Smooth muscle cell (in vitro differentiated cells): ENCODE measurements at regions not wholly inside any gene's neighbourhood (a gene's known extent, or its start where the extent isn't known, plus 50 kb on each side); places are given as distances from the start of the nearest gene placed in this dataset.

Source experiments
- DNase-seq: peaks from one replicate; lab custom pipeline; 2025; ENCODE audit not compliant: unreplicated experiment; lab: John Stamatoyannopoulos, UW
- H2AFZ ChIP-seq: fragments of 200-600 bp; sonication (generic); 2 replicates; pipeline ENCODE4 v1.6.0; 2016; ENCODE audit warnings: antibody characterized with exemption, low read depth, mild to moderate bottlenecking
- H3F3A ChIP-seq: fragments of 200-600 bp; sonication (generic); 2 replicates; pipeline ENCODE4 v1.6.0; 2017; ENCODE audit warnings: antibody characterized with exemption, low read depth
- H3K27ac ChIP-seq: fragments of 200-600 bp; sonication (generic); 2 replicates; pipeline ENCODE4 v1.5.1; 2016; ENCODE audit warnings: low read depth, mild to moderate bottlenecking
- H3K27me3 ChIP-seq: fragments of 200-600 bp; sonication (generic); 2 replicates; pipeline ENCODE4 v1.6.1; 2016; ENCODE audit warnings: low read depth, mild to moderate bottlenecking
- H3K36me3 ChIP-seq: fragments of 200-600 bp; sonication (generic); 2 replicates; pipeline ENCODE4 v1.5.1; 2016; ENCODE audit warnings: low read depth
- H3K4me1 ChIP-seq: fragments of 200-600 bp; sonication (generic); 2 replicates; pipeline ENCODE4 v1.5.1; 2016; ENCODE audit warnings: low read depth
- H3K4me2 ChIP-seq: fragments of 200-600 bp; sonication (generic); 2 replicates; pipeline ENCODE4 v1.6.0; 2016; ENCODE audit warnings: mild to moderate bottlenecking
- H3K4me3 ChIP-seq: fragments of 200-600 bp; sonication (generic); 2 replicates; pipeline ENCODE4 v1.5.1; 2016; ENCODE audit warnings: mild to moderate bottlenecking
- H3K79me2 ChIP-seq: fragments of 200-600 bp; sonication (generic); 2 replicates; pipeline ENCODE4 v1.6.0; 2016; ENCODE audit warnings: low read depth, mild to moderate bottlenecking
- H3K9ac ChIP-seq: fragments of 200-600 bp; sonication (generic); 2 replicates; pipeline ENCODE4 v1.6.0; 2016; ENCODE audit warnings: low read depth
- H3K9me3 ChIP-seq: fragments of 200-600 bp; sonication (generic); replicated peaks from 2 replicates; pipeline ENCODE4 v1.5.1; 2016; ENCODE audit warnings: low read depth
- H4K20me1 ChIP-seq: fragments of 200-600 bp; sonication (generic); 2 replicates; pipeline ENCODE4 v1.6.0; 2016; ENCODE audit warnings: low read depth
- WGBS: methylation state at CpG from one replicate; pipeline ENCODE4 v1.1.7; 2016; ENCODE audit warnings: low lambda C conversion rate; 5-methylcytosine and 5-hydroxymethylcytosine counted together
- TF ChIP-seq, protein P1 (sequence below): fragments of 200-600 bp; sonication (generic); IDR thresholded peaks from 2 replicates; pipeline ENCODE4 v1.5.1; 2017; ENCODE audit warnings: borderline replicate concordance, mild to moderate bottlenecking, antibody characterized with exemption; ENCODE audit not compliant: insufficient read depth, poor library complexity, severe bottlenecking

DNA sequence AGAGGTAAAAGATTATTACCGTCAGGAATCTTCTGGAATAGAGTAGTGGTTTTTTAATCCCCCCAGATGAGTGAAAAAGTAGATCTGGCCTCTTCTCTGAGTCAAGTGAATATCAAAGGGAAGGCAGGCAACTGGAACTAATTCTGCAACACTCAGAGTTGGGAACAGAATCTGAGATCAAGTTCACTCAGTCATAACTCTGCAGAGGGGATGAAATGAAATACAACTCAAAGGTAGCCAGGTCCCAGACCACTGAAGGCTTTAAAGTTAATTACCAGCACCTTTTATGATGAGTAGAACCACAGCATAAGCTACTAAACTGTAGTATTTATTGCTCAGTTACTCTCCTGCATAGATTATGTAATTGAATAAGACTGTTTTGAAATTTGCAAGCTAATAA lies 455.6 kb upstream of the AKR1E2 start:
- H3K36me3 ChIP-seq = no peaks in the 10 kb centered on the region
- no peaks in the 10 kb centered on the region for H3K9me3 ChIP-seq
- no peak overlapping the region for H3K4me3 ChIP-seq
- H3K79me2 ChIP-seq = no peaks in the 10 kb centered on the region
- no peak overlapping the region for H3K9ac ChIP-seq
- WGBS = 24% methylated on average over 1 of the region's 1 CpG
- H3K27ac ChIP-seq = peak overlapping the region; percentile 95
- peak overlapping the region; percentile 19 for H3K4me2 ChIP-seq
- H3K4me1 ChIP-seq = no peaks in the 10 kb centered on the region
- TF ChIP-seq, protein P1, sequence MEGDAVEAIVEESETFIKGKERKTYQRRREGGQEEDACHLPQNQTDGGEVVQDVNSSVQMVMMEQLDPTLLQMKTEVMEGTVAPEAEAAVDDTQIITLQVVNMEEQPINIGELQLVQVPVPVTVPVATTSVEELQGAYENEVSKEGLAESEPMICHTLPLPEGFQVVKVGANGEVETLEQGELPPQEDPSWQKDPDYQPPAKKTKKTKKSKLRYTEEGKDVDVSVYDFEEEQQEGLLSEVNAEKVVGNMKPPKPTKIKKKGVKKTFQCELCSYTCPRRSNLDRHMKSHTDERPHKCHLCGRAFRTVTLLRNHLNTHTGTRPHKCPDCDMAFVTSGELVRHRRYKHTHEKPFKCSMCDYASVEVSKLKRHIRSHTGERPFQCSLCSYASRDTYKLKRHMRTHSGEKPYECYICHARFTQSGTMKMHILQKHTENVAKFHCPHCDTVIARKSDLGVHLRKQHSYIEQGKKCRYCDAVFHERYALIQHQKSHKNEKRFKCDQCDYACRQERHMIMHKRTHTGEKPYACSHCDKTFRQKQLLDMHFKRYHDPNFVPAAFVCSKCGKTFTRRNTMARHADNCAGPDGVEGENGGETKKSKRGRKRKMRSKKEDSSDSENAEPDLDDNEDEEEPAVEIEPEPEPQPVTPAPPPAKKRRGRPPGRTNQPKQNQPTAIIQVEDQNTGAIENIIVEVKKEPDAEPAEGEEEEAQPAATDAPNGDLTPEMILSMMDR = no peak
- peaks cover 6% of the 10 kb centered on the region for H3F3A ChIP-seq
- DNase-seq = no peak
- no peaks in the 10 kb centered on the region for H3K27me3 ChIP-seq
- peak overlapping the region; percentile 9 for H2AFZ ChIP-seq
- H4K20me1 ChIP-seq = no peaks in the 10 kb centered on the region

DNA sequence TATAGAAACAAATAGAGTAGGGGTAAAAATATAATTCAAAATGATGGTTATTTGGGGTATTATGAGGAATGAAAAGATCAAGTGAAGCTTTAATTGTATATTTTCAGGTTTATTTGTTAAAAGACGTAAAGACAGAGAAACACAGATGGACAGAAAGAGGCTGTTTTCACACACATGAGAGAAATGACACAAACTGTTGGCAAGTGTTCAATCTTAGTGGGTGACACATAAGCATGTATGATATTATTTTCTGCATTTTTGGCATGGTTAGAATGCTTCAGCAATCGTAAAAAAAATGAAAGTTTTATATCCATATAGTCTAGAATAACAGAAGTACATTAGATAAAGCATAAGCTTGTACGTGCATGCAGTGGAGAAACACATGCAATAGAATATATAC lies 464.4 kb upstream of the AKR1E2 start:
- H3K27me3 ChIP-seq = no peaks in the 10 kb centered on the region
- no peaks in the 10 kb centered on the region for H3F3A ChIP-seq
- H3K9ac ChIP-seq = no peak overlapping the region
- H2AFZ ChIP-seq = no peak overlapping the region
- no peak overlapping the region for H3K4me2 ChIP-seq
- TF ChIP-seq, protein P1 = no peak
- no peaks in the 10 kb centered on the region for H4K20me1 ChIP-seq
- WGBS = 85% methylated on average over 3 of the region's 3 CpGs
- H3K4me3 ChIP-seq = no peak overlapping the region
- peaks cover 4% of the 10 kb centered on the region for H3K4me1 ChIP-seq
- no peaks in the 10 kb centered on the region for H3K79me2 ChIP-seq
- no peak for DNase-seq
- H3K9me3 ChIP-seq = no peaks in the 10 kb centered on the region
- no peak overlapping the region for H3K27ac ChIP-seq
- H3K36me3 ChIP-seq = no peaks in the 10 kb centered on the region

DNA sequence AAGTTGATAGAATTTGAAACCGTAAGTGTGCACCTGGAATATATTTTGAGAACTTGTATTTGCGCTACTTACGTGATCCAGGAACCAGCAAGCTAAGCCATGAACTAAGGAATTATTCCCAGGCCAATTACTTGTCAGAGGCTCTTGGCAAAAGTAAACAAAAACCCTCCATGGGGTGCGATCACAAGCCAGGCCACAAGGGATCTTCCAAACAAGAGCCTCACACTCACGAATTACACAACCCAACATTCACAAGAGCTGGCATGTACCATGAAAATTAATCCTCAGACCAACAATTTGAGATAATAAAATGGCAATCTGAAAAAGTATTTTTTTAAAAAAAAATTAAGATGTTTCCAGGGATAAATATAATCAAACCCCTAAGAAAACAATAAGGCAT lies 467.0 kb upstream of the AKR1E2 start:
- Histone ChIP-seq H3K4me3 (no peak overlapping the region), H3K79me2 (no peaks in the 10 kb centered on the region), H3K4me2 (no peak overlapping the region), H3K27me3 (no peaks in the 10 kb centered on the region), H3K36me3 (no peaks in the 10 kb centered on the region), H3K9ac (no peak overlapping the region), H3K4me1 (peaks cover 18% of the 10 kb centered on the region), H3K27ac (no peak overlapping the region), H4K20me1 (no peaks in the 10 kb centered on the region), H2AFZ (peak overlapping the region; percentile 34), H3K9me3 (no peaks in the 10 kb centered on the region), H3F3A (peaks cover 11% of the 10 kb centered on the region)
- 76% methylated on average over 5 of the region's 5 CpGs for WGBS
- TF ChIP-seq, protein P1 = no peak
- DNase-seq = no peak

DNA sequence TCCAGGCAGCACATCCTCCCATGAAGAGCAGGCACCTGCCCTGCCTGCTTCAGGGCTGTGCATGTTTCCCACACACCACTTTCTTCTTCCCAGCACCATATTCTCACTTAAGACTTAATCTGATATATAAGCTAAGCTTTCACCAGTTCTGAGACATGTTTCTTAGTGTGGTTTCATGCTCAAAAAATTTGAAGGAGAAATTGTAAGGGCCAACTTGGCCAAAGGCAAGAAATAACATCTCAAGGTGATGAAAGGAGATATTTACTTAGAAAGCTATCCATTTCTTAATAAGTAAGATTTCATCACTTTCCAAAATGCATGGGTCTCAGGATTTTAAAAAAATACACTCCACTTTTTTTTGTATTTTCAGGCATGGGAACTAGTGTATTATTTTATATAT lies 468.1 kb upstream of the AKR1E2 start:
- Histone ChIP-seq H3K79me2 (no peaks in the 10 kb centered on the region), H3K4me1 (peaks cover 27% of the 10 kb centered on the region), H4K20me1 (no peaks in the 10 kb centered on the region), H3K27ac (no peak overlapping the region), H3K9ac (no peak overlapping the region), H3K27me3 (no peaks in the 10 kb centered on the region), H3K4me2 (no peak overlapping the region), H3K9me3 (no peaks in the 10 kb centered on the region), H3F3A (peaks cover 11% of the 10 kb centered on the region), H3K4me3 (no peak overlapping the region), H3K36me3 (no peaks in the 10 kb centered on the region), H2AFZ (no peak overlapping the region)
- no peak for DNase-seq
- TF ChIP-seq, protein P1 = no peak
